GM23248 (cell line): ENCODE measurements at regions not wholly inside any gene's neighbourhood (a gene's known extent, or its start where the extent isn't known, plus 50 kb on each side); places are given as distances from the start of the nearest gene placed in this dataset.

Experiments
- EZH2 ChIP-seq: fragments of 200-600 bp; sonication (generic); IDR thresholded peaks from 2 replicates; pipeline ENCODE4 v1.6.1; 2018; ENCODE audit warnings: antibody characterized with exemption, mild to moderate bottlenecking; ENCODE audit not compliant: insufficient read depth, poor library complexity, severe bottlenecking
- EZH2phosphoT487 ChIP-seq: fragments of 200-600 bp; sonication (generic); IDR thresholded peaks from 2 replicates; pipeline ENCODE4 v1.6.1; 2018; ENCODE audit warnings: antibody characterized with exemption, moderate library complexity, mild to moderate bottlenecking, low read depth; ENCODE audit not compliant: insufficient read depth

GRCh38 chr11:129569007-129569406 is 193.4 kb downstream of the BARX2 start:
- TF ChIP-seq EZH2 (no peak), EZH2phosphoT487 (no peak)
